Pancreas (tissue), 10 donors: ENCODE measurements at regions not wholly inside any gene's neighbourhood (a gene's known extent, or its start where the extent isn't known, plus 50 kb on each side); places are given as distances from the start of the nearest gene placed in this dataset.

ENCODE experiments used
- ATAC-seq, 4 donors: fragments of 200-7000 bp; cut with Tn5 transposase; one replicate each; pipeline versions ENCODE4 v1.8.0 to v1.9.1; 2020; ENCODE audit warnings: mild to moderate bottlenecking in 4 of 4, moderate library complexity in 4 of 4
- DNase-seq, 6 donors: peaks; one replicate each; pipeline ENCODE4 v3.0.0-alpha.2; 2020
- FAIRE-seq: peaks from 2 replicates; lab custom pipeline; 2012; peaks lifted over from hg19 to GRCh38; lab: Jason Lieb, UNC
- H3K27ac ChIP-seq, 4 donors: fragments of 200-600 bp; sonication (generic); 1 replicate in 3 of 4; 2 replicates in 1 of 4; pipeline versions ENCODE4 v1.5.0 to v1.8.0; 2020
- H3K27me3 ChIP-seq, 4 donors: fragments of 200-600 bp; one replicate each; pipeline ENCODE4 v1.8.0; 2021
- H3K36me3 ChIP-seq, 3 donors: fragments of 200-600 bp; sonication (generic) in 1 of 3; one replicate each; pipeline versions ENCODE4 v1.5.0 to v1.8.0; 2020 to 2021
- H3K4me1 ChIP-seq, 3 donors: fragments of 200-600 bp; one replicate each; pipeline ENCODE4 v1.8.0; 2021
- H3K4me3 ChIP-seq, 4 donors: fragments of 200-600 bp; sonication (generic) in 2 of 4; one replicate each; pipeline versions ENCODE4 v1.5.0 to v1.8.0; 2020 to 2021
- H3K9me3 ChIP-seq, 4 donors: fragments of 200-600 bp; one replicate each; pipeline ENCODE4 v1.8.0; 2021
- WGBS, 2 donors: extraction: QIAGEN DNeasy Blood & Tissue Kit; methylation state at CpG; one replicate each; pipeline ENCODE4 v1.1.7; 2013; 5-methylcytosine and 5-hydroxymethylcytosine counted together
- intact Hi-C, 3 donors: fragments of 100-400 bp; cut with DNase I; formaldehyde crosslinking; loops; one replicate each; pipeline versions ENCODE4 v1.11.1 to v1.14.2; 2022
- TF ChIP-seq, protein P1 (sequence below), 4 donors: fragments of 200-600 bp; sonication (generic) in 3 of 4; IDR thresholded peaks; one replicate each; pipeline versions ENCODE4 v1.5.0 to v1.8.0; 2021; ENCODE audit warnings: antibody characterized with exemption in 4 of 4
- donor health status: healthy with polysubstance abuse.
- donor health status: DM: no; HTN: no; CAD: no; lungs with moderate emphysema.
- donor health status: DM: no; HTN: no; CAD: no.
- donor health status: control.
- donor health status: control.
- donor health status: Bipolar disorder and iron deficiency.
- donor health status: DM: yes; HTN: yes; CAD: no.
- donor health status: DM: no; HTN: no; CAD: no.
- donor health status: DM: no; HTN: no; CAD: no.
- donor health status: DM: yes; HTN: yes; CAD: no.

- DNase-seq (no peak), ATAC-seq (no peak), FAIRE-seq (no peak)
- intact Hi-C loops, result no loop called here
- Histone ChIP-seq H3K27me3 (no peaks in the 10 kb centered on the region), H3K4me3 (no peak overlapping the region), H3K4me1 (no peaks in the 10 kb centered on the region), H3K36me3 (no peaks in the 10 kb centered on the region), H3K27ac (no peak overlapping the region), H3K9me3 (no peaks in the 10 kb centered on the region)
- TF ChIP-seq, protein P1, sequence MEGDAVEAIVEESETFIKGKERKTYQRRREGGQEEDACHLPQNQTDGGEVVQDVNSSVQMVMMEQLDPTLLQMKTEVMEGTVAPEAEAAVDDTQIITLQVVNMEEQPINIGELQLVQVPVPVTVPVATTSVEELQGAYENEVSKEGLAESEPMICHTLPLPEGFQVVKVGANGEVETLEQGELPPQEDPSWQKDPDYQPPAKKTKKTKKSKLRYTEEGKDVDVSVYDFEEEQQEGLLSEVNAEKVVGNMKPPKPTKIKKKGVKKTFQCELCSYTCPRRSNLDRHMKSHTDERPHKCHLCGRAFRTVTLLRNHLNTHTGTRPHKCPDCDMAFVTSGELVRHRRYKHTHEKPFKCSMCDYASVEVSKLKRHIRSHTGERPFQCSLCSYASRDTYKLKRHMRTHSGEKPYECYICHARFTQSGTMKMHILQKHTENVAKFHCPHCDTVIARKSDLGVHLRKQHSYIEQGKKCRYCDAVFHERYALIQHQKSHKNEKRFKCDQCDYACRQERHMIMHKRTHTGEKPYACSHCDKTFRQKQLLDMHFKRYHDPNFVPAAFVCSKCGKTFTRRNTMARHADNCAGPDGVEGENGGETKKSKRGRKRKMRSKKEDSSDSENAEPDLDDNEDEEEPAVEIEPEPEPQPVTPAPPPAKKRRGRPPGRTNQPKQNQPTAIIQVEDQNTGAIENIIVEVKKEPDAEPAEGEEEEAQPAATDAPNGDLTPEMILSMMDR (IDR thresholded peaks at IDR 0.05), result no peak
- WGBS, 2 donors, result 55% methylated on average over 1 of the region's 1 CpG
Observed at GRCh38 chr3:22040150-22040549, 289.1 kb upstream of the ZNF385D start.

GRCh38 chr3:22045882-22046281, 294.9 kb upstream of the ZNF385D start:
- FAIRE-seq (no peak), ATAC-seq (no peak), DNase-seq (no peak)
- Histone ChIP-seq H3K27ac (no peak overlapping the region), H3K9me3 (no peaks in the 10 kb centered on the region), H3K4me3 (no peak overlapping the region), H3K27me3 (no peaks in the 10 kb centered on the region), H3K36me3 (no peaks in the 10 kb centered on the region), H3K4me1 (no peaks in the 10 kb centered on the region)
- intact Hi-C loops, result no loop called here
- 25 to 36% methylated on average over 1 of the region's 1 CpG for WGBS, 2 donors
- TF ChIP-seq, protein P1 (IDR thresholded peaks at IDR 0.05), result no peak

GRCh38 chr3:22063500-22063899, 312.5 kb upstream of the ZNF385D start:
- H3K27ac ChIP-seq, result no peak overlapping the region
- DNase-seq (no peak), ATAC-seq (no peak), FAIRE-seq (no peak)
- H3K4me3 ChIP-seq, result no peak overlapping the region
- TF ChIP-seq, protein P1 (IDR thresholded peaks at IDR 0.05), result no peak
- intact Hi-C loops, result no loop called here
- H3K4me1 ChIP-seq, result peaks cover 0 to 4% (median 0%) of the 10 kb centered on the region in 3 donors
- H3K36me3 ChIP-seq, result no peaks in the 10 kb centered on the region
- no peaks in the 10 kb centered on the region for H3K9me3 ChIP-seq
- 82 to 90% methylated on average over 3 of the region's 3 CpGs for WGBS, 2 donors
- no peaks in the 10 kb centered on the region for H3K27me3 ChIP-seq

GRCh38 chr3:22068619-22069018, 317.6 kb upstream of the ZNF385D start:
- ATAC-seq (no peak), DNase-seq (no peak), FAIRE-seq (no peak)
- no peaks in the 10 kb centered on the region for H3K36me3 ChIP-seq
- no peak overlapping the region for H3K27ac ChIP-seq
- intact Hi-C loops, result no loop called here
- H3K4me1 ChIP-seq, result no peaks in the 10 kb centered on the region
- H3K9me3 ChIP-seq, result no peaks in the 10 kb centered on the region
- 64 to 72% methylated on average over 2 of the region's 2 CpGs for WGBS, 2 donors
- TF ChIP-seq, protein P1 (IDR thresholded peaks at IDR 0.05), result no peak
- H3K4me3 ChIP-seq, result no peak overlapping the region
- H3K27me3 ChIP-seq, result no peaks in the 10 kb centered on the region

DNA sequence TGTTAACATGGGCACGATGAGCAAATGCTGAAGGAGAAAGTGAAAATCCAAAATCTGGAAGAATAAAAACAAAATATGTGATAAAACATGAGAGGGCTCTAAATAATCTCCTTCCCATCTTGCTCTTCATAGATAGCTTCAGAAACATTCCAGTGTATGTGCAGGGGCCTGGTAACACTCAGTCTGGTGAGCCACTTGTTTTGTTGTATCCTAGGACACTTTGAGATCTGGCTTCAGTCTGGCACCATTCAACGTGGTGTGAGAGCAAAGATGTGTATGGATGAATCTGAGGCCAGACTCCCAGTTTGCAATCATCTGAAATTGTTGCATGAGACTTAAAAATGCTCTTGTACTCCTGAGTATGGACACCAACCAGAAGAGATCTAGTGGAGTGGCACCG, 337.2 kb upstream of the ZNF385D start:
- H3K9me3 ChIP-seq, result no peaks in the 10 kb centered on the region
- TF ChIP-seq, protein P1 (IDR thresholded peaks at IDR 0.05), result no peak
- intact Hi-C loops, result no loop called here
- 52% methylated on average over 3 of the region's 3 CpGs for WGBS, 2 donors
- no peak overlapping the region for H3K4me3 ChIP-seq
- no peaks in the 10 kb centered on the region for H3K36me3 ChIP-seq
- H3K4me1 ChIP-seq, result no peaks in the 10 kb centered on the region
- no peak for ATAC-seq
- no peak for FAIRE-seq
- no peak overlapping the region for H3K27ac ChIP-seq
- no peaks in the 10 kb centered on the region for H3K27me3 ChIP-seq
- no peak for DNase-seq
